GM11168 (cell line): ENCODE measurements at regions not wholly inside any gene's neighbourhood (a gene's known extent, or its start where the extent isn't known, plus 50 kb on each side); places are given as distances from the start of the nearest gene placed in this dataset.

Source experiments
- in situ Hi-C: fragments of 300-500 bp; cut with MboI; formaldehyde crosslinking; loops from one replicate; pipeline ENCODE4 v1.12.0; 2022; ENCODE audit warnings: low sequenced_read_pairs; ENCODE audit not compliant: unreplicated experiment

- in situ Hi-C loops = no loop called here
These were observed 105.5 kb downstream of the MYCN start for GRCh38 chr2:16045653-16046352.

GRCh38 chr2:16044946-16045456, 104.7 kb downstream of the MYCN start:
- in situ Hi-C loops = no loop called here

GRCh38 chr2:16043627-16044026, 103.3 kb downstream of the MYCN start:
- in situ Hi-C loops = no loop called here

- in situ Hi-C loops = no loop called here
These were observed 102.8 kb downstream of the MYCN start for GRCh38 chr2:16043192-16043591.

- in situ Hi-C loops = no loop called here
These were observed 101.9 kb downstream of the MYCN start for GRCh38 chr2:16042201-16042700.

GRCh38 chr2:16040271-16041010, 100.1 kb downstream of the MYCN start:
- in situ Hi-C loops = no loop called here

- in situ Hi-C loops = no loop called here
These were observed 99.5 kb downstream of the MYCN start for GRCh38 chr2:16039823-16040222.

GRCh38 chr2:16039055-16039454, 98.7 kb downstream of the MYCN start:
- in situ Hi-C loops = no loop called here

- in situ Hi-C loops = no loop called here
These were observed 98.3 kb downstream of the MYCN start for GRCh38 chr2:16038621-16039020.

- in situ Hi-C loops = no loop called here
These were observed 97.6 kb downstream of the MYCN start for GRCh38 chr2:16037808-16038457.

GRCh38 chr2:16036951-16037350, 96.6 kb downstream of the MYCN start:
- in situ Hi-C loops = no loop called here

- in situ Hi-C loops = no loop called here
These were observed 95.7 kb downstream of the MYCN start for GRCh38 chr2:16035747-16036745.

GRCh38 chr2:16034975-16035746, 94.8 kb downstream of the MYCN start:
- in situ Hi-C loops = no loop called here

- in situ Hi-C loops = no loop called here
These were observed 94.0 kb downstream of the MYCN start for GRCh38 chr2:16034151-16034974.

GRCh38 chr2:16033032-16033293, 92.6 kb downstream of the MYCN start:
- in situ Hi-C loops = no loop called here

- in situ Hi-C loops = no loop called here
These were observed 92.1 kb downstream of the MYCN start for GRCh38 chr2:16032282-16033031.

GRCh38 chr2:16031848-16032159, 91.5 kb downstream of the MYCN start:
- in situ Hi-C loops = no loop called here
